ENCODE measurements at regions not wholly inside any gene's neighbourhood (a gene's known extent, or its start where the extent isn't known, plus 50 kb on each side); places are given as distances from the start of the nearest gene placed in this dataset.

GRCh38 chr3:94607778-94608177, 544.9 kb downstream of the NSUN3 start:
- TF ChIP-seq CTCF (IDR thresholded peaks at IDR 0.05; ENCODE audit: insufficient read depth, low read depth, low read length) (no peak), EZH2 (IDR thresholded peaks at IDR 0.05; ENCODE audit: insufficient read depth, low read length) (no peak)

All from astrocyte (in vitro differentiated cells and primary cell).